Right renal cortex interstitium (tissue), 3 donors: ENCODE measurements at regions not wholly inside any gene's neighbourhood (a gene's known extent, or its start where the extent isn't known, plus 50 kb on each side); places are given as distances from the start of the nearest gene placed in this dataset.
"Not testable (repeated sequence)": the region's sequence is repeated elsewhere in the genome, so short reads cannot be mapped to it uniquely, and the experiment has no call there.

Experiments
- DNase-seq, 3 donors: peaks; one replicate each; pipeline ENCODE4 v3.0.0-alpha.2; 2013; ENCODE audit warnings: low read depth in 3 of 3, low spot score in 2 of 3

- no peak for DNase-seq
Measured at GRCh38 chr18:66900837-66901236, 296.9 kb upstream of the CDH19 start.

- DNase-seq: no peak
Measured at GRCh38 chr18:66895631-66896030, 291.7 kb upstream of the CDH19 start.

GRCh38 chr18:66894851-66895250 is 291.0 kb upstream of the CDH19 start:
- DNase-seq: no peak

DNA sequence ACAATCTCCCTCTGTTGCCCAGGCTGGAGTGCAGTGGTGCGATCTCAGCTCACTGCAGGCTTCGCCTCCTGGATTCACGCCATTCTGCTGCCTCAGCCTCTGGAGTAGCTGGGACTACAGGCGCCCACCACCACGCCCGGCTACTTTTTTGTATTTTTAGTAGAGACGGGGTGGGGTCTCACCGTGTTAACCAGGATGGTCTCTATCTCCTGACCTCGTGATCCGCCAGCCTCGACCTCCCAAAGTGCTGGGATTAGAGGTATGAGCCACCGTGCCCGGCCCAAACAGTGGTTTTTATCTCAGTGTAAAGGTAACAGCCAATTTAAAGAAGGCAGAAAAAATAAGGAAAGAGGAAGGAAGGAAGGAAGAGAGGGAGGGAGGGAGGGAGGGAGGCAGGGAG is 288.5 kb upstream of the CDH19 start:
- not testable (repeated sequence) for DNase-seq

GRCh38 chr18:66874812-66875474 is 271.1 kb upstream of the CDH19 start:
- no peak for DNase-seq

- no peak for DNase-seq
Measured at GRCh38 chr18:66874375-66874774, 270.5 kb upstream of the CDH19 start.

DNA sequence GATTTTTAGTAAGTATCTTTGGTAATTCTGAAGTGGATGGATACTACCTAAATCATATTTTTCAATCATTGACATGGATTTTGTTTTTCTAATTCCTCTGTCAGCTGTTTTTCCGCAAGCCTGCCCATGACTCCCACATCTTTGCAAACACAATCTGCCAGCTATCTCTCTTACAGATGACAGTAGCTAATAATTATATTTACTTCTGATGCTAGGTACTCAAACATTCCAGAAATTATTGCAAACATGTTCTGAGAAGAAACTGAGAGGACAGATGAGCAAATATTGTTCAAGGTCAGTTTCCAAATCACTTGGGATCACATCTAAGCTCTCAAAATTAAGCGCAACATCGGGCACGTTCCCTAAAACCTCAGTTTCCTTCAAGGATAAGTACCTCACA is 270.0 kb upstream of the CDH19 start:
- no peak for DNase-seq

- DNase-seq: no peak
Measured at GRCh38 chr18:66872277-66872676, 268.4 kb upstream of the CDH19 start.

- DNase-seq: no peak
Measured at GRCh38 chr18:66867653-66868052, 263.8 kb upstream of the CDH19 start.

DNA sequence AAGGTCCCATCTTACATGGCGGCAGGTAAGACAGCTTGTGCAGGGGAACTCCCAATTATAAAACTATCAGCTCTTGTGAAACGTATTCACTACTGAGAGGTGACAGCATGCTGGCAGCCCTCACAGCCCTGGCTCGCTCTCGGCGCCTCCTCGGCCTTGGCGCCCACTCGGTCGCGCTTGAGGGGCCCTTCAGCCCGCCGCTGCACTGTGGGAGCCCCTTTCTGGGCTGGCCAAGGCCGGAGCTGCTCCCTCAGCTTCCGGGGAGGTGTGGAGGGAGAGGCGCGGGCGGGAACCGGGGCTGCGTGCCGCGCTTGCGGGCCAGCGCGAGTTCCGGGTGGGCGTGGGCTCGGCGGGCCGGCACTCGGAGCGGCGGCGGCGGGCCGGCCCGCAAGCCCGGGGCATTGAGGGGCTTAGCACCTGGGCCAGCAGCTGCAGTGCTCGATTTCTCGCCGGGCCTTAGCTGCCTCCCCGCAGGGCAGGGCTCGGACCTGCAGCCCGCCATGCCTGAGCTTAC is 262.6 kb upstream of the CDH19 start:
- not testable (repeated sequence) for DNase-seq

DNA sequence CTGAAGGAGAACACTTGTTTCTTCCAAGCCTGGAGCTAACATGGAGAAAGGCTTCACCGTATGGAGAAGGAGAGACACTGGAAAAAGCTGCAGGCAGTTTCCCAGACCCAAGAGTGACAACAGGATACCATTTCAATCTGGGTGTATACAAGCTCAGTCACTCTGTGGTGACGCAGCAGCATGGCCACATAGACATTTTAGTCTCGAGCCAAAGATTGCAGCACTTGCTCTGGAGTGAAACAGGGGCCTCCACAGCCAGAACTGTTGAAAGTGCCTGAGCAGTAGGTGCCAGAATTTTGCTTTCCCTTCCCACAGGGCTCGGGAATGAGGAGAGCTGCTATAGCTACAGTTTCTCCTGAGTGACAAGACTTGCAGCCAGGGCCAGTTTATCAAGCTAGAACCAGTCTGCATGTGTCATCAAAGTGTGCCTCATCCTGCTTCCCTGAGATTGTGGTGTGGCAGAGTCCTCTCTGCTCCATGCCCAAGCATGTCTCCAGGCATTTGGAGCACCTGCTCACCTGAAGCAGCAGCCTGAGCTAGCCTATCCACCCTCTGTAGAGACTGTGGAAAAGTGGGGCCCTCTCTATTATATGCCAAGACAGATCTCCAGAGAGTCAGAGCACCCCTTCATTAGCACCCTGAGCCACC is 234.6 kb upstream of the CDH19 start:
- no peak for DNase-seq

GRCh38 chr18:66833646-66834045 is 229.8 kb upstream of the CDH19 start:
- no peak for DNase-seq

DNA sequence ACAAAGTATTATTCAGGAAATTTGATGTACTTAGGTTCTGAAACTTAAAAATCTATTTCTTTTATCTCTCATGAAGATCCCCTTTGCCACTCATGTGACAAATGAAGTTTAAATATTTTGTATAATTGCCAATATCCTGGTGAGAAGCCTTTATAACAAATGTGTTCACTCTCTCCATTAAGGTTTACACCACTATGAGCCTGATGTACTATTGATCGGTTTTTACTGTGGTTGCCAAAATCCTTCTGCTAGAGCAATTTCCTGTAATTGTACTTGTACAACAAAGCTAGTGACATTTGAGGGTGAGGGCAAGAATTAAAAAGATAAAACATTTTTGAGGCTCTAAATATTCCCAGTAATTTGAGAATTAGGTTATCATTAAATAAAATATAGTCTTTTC is 222.3 kb upstream of the CDH19 start:
- DNase-seq: no peak

DNA sequence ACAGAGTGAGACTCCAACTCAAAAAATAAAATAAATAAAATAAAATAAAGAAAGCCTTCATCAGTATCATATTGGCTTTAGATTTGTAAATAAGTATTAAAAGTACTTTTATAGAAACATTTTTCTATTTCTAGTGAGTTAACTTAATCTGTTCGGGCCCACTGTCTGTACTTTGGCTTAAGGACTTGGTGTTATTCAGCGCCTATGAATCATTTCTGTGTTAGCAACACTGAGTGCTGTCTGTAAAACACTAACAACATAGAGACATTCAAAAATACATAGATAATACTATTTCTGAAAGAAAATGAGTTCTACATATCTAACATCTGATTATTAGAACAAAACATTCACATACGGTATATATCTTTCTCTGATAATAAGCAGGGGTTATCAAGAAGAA is 221.5 kb upstream of the CDH19 start:
- no peak for DNase-seq

DNA sequence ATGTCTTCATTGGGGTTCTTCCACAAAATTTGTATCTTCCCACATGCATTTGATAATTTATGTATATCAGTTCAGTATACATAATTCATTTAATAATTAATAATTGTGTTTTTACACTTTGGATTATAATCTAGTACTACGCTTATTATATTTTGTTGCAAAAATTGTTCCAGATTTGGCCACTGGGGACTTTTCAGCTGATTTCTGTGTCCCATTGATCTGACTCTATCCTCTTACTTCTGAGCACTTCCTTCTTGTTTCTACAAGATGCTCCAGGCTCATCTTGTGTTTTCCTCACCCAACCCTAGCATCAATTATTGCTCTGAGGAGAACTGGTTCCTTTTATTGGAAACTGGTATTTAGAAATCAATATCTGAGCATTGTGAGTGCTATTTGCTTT is 215.3 kb upstream of the CDH19 start:
- DNase-seq: no peak

- DNase-seq: no peak
Measured at GRCh38 chr18:66813138-66813537, 209.2 kb upstream of the CDH19 start.

- no peak for DNase-seq
Measured at GRCh38 chr18:66795051-66795450, 191.2 kb upstream of the CDH19 start.

DNA sequence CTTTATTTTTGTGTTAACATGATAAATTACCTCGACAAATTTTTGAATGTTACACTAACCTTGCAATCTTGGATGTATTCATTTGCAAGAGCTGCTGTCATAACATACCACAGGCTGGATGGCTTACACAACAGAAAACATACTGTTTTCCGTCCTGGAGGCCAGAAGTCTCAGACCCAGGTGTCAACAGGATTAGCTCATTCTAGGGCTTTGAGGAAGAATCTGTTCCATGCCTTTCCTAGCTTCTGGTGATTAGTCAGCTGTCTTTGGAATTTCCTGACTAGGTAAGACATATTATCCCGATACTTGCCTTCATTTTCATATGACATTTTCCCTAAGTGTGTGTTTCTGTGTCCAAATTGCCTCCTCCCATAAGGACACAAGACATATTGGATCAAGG is 188.6 kb upstream of the CDH19 start:
- no peak for DNase-seq

- no peak for DNase-seq
Measured at GRCh38 chr18:66780609-66781008, 176.7 kb upstream of the CDH19 start.

DNA sequence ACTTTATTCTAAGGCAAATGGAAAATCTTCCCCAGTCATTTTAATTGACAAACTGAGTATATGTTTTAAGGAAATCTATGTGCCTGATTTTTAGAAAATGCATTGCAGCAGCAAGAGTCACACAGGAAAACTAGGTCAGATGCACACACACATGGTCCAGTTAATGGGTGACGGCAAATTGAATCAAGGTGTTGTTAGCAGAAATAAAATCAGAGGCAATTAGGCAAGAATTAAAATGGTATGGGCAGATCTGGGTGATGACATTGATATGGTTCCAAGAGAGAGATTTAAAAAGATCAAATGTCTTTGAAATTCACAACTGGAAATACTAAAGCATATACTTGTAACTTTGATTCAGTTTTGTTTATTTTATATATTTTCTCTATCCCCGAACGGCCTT is 174.2 kb upstream of the CDH19 start:
- no peak for DNase-seq

DNA sequence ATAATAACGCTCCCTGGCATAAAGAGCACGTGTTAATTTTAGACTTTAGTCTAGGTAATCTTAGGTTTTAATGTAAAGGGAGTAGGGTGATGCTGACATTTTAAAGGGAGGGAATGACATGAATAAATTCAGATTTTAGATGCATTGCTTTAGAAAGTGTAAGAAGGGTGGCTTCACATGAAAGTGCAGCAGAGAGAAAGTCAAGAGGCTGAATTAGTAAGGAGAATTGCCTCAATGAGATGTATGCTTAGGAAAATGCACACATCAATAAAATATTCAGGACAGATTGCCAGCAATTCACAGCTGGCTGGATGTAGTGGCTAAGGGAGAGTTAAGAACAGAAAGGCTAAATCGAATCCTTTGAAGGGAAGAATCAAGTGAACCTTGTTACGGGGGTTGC is 165.5 kb upstream of the CDH19 start:
- no peak for DNase-seq

- no peak for DNase-seq
Measured at GRCh38 chr18:66764230-66764629, 160.3 kb upstream of the CDH19 start.

- DNase-seq: no peak
Measured at GRCh38 chr18:66761166-66761565, 157.3 kb upstream of the CDH19 start.
